GM19372 (cell line): ENCODE measurements at regions not wholly inside any gene's neighbourhood (a gene's known extent, or its start where the extent isn't known, plus 50 kb on each side); places are given as distances from the start of the nearest gene placed in this dataset.

Experiments
- ATAC-seq: cut with Tn5 transposase; IDR thresholded peaks from one replicate; pipeline ENCODE4 v1.9.1; 2021; ENCODE audit warnings: mild to moderate bottlenecking, low read depth, moderate library complexity; ENCODE audit not compliant: unreplicated experiment

DNA sequence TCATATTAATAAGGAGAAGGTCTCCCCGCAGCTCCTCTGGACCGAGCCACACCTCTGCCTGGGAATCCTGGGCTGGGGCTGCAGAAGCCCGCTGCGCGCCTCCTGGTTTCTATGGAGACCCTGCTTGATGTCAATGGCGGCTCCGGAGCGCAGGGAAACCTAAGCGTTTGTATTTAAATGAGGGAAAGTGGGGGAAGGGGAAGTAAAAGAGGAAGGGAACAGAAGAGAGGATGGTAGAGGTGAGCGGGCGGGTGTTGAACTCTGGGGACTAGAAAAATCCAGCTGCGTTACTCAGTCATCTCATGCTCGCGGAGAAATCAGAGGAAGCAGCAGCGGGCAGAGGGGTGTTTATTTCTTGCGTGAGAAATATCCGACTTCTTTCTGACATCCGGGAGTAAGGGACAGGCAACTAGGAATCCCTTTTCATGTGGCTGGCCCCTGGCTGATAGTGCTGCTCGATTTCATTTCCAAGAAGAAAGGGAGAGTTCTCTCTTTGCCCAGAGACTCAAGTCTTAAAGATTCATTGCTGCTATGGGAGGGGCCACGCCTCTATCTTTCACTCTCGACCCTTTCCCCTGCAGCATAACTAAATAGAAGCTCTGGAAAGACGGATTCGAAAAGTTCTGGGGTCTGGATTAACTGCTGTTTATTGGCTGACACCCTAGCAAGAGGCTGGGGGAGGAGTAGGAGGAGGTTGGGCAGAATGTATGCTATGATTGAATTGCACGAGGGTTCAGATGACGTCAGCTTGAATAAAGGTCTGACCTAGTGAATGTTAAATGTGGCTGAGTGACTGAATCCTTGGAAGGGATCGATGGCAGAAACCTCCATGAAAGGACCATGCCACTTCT, 110.5 kb upstream of the GAP43 start:
- no peak for ATAC-seq

DNA sequence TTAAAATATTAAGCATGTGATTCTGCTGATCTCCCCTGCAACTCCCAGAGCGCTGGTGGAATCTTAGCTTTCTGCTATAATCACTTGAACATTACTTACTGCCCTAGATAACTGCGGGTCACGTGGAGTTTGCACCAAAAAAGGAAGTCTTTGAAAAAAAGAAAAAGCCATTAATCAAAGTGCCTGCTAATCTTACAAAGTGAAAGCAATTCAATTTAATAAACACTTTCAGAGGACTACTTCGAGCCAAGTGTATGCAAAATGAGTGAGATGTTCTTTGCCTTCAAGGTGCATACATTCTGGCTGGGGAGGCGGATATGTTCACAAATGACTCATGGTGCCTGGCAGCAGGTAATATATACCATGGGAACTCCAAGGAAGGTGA, 109.9 kb upstream of the GAP43 start:
- no peak for ATAC-seq

DNA sequence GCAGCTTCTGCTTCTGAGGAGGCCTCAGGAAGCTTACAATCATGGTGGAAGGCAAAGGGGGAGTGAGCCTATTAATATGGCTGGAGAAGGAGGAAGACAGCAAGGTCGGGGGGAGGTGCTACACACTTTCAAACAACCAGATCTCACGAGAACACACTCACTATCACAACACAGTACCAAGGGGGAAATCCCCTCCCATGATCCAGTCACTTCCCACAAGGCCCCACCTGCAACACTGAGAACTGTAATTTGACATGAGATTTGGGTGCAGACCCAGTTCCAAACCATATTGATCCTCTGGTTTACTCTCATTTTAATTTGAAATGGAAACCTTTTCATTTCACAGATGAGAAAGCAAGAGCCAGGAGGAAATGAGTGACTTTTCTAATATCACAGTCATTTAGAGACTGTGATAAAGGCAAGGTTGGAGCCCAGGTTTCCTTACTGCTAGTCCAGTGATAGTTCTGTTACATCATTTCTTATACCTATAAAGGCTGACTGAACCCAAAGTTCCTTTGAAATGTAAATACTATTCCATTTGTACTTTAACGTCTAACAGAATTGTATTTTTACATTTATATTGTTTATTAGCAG, 105.8 kb upstream of the GAP43 start:
- ATAC-seq, result no peak

DNA sequence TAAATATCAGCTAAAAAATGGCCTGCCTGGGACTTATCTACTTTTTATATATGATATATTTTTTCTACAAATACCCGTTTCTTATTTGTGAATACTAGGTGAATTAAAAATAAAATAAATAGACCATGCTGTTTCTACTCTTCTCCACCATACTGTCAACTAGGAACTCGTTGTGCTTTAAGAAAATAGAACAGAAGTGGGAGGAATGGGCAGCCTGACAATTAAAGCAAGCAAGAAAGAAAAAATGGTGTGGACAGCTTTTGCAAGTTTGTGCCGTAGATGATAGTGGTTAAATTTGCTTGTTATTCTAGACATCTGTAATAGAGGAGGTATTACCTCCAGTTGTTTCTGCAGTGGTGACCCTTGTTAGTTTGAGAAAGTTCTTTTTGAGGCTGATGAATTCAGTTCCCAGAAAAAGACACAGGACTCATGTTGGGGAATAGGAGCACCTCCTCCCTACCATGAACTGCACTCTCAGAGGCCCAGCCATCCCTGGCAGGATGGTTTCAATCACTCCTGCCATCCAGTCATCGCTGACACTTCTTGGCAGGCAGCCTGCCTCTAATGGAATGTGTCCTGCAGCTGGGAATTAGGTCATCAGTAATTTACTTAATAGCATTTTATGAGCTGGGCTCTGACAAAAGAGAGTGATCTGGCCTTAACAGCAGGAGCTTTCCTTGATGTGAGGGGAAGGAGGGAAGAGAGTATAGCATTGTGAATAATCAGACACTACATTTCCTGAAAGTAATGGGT, 105.0 kb upstream of the GAP43 start:
- ATAC-seq, result no peak

DNA sequence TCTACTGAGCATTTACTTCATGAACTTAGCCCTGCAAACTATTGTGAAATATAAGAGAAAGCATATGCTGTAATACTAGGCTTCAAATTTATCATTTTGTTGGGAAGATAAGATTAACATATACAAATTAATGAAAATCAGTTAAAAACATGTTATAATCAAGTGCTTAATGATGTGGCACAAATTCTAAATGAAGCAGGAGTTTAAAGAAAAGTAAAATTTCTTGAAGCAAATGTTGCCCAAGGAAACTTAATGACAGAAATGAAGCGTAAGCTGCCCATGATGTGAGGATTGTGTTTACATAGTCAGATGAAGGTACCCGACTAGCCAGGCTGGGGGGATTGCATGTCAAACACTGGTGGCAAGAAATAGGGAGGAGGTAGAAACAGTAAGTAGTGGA, 103.1 kb upstream of the GAP43 start:
- no peak for ATAC-seq

DNA sequence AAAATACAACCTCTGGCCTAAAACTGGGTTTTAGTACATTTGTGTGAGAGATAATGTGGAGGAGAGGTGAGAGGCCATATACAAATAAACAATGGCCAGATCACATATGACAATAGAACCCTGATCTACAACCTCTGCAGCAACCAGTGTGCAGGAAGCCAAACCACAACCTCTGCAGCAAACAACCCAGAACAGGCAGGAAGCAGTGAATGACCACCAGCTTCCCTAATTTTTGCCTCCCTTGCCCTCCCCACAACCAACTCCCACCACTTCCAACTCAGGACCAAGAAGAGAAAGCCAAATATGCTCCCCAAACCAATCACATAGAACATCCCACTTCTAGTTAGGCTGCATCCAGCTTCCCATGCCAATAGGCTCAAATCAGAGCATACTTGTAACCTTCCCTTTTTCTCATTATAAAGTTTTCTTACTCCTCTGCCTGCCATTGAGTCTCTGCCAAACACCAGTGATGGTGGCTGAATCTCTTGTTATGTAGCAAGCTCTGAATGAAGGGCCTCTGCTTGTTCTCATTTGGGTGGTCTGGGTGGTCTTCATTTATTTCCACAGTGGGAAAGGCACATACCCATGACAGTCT, 102.6 kb upstream of the GAP43 start:
- no peak for ATAC-seq

DNA sequence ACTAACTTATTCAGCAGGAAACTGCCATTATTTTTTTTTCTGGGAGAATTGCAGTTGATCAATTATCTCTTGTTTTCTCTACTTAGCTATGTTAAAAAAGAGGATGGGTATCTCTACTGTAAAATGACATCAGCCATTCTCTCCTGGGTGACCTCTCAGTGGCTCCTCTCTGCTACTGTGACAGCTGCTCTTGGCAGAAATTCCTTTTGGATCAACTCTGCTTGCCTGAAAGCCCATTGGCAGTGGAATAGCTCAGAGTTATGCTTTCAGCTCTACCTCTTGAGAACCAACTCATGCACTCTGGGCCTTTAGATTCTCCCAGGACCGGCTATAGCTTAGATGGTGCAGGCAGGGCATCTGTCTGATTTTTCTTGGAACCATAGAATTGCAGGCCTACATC, 99.9 kb upstream of the GAP43 start:
- ATAC-seq, result no peak

DNA sequence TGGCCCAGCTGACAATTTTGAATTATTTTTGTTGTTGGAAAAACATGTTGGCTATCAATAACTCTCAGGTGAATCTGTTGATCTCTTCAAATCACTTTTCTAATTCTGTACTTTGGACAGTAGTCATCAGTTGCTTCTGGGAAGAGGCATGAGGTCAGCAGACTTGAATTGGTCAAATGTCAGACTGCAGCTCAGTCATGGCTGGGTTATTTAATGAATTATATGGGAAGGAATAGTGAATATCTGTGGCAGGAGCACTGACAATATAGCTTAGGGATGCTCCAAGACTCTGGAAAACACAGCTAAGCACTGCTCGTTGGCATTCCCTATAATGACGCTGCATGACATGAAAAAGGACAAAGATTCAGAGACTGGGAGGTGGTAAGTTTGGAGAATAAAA, 98.8 kb upstream of the GAP43 start:
- ATAC-seq, result no peak

DNA sequence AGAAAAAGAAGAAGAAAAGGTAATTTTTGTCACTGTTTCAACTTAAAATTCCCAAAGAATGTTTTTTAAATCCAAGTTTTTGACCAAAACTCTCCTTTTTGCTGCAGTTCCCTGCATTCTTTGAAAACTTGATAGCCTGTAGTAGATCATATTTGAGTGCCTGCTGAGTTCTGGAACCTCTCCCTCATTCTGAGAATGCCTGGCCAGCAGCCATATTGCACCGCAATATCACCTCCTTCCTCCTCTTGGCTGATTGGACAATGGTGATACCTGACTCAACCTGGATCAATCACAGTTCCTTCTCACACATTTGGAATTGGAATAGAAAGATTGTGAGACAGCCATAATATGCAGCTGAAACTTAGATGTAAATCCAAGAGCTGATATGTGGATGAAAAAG, 97.6 kb upstream of the GAP43 start:
- no peak for ATAC-seq

DNA sequence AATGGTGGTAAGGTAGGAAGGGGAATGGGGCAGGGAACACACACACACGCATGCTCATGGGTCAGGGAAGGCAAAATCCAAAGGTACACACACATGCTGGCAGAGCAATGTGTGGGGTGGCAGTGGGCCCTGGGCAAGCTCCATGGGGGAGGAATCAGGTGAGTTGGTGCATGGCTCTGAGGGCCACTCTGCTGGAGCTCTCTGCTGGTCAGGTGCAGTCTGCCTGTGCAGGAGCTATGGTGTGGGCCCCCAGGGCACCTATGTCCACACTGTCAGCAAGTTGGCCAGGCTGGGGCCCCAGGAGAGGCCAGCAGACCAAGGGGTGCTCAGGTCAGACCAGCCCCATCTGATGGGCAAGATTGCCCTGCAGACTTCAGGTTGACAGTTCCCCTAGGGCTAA, 90.1 kb upstream of the GAP43 start:
- ATAC-seq, result no peak

DNA sequence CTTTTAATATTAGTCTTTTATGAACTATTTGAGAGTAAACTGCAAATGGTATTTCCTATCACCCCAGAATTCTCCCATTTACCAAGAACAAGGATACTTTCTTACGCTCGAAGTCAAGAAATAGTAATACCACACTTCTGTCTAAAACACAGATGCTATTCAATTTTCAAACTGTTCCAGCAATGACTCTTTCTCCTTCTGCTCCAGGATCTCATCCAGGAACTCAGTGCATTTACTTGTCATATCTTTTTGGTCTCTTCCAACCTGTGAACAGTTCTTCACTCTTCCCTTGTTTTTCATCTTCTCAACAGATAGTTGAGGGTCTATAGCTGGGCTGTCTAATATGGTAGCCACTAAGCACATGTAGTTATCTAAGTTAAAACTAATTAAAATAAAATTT, 87.1 kb upstream of the GAP43 start:
- ATAC-seq, result no peak

DNA sequence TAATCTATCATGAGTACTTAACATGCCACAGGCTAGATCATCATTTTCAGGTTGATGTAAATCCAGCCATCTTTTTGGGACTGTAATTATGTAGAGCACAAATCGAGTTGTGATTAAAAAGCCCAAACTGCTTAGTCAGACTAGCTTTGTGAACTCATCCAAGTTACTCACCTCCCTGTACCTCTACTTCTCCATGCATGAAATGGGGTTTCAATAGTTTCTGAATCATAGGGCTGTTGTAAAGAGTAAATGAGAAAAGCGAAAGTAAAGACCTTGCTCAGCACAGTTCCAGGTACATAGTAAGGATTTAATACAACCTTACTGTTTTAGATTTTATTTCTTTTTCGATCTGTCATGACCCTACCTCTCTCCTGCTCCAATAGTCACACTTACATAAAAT, 85.6 kb upstream of the GAP43 start:
- no peak for ATAC-seq

DNA sequence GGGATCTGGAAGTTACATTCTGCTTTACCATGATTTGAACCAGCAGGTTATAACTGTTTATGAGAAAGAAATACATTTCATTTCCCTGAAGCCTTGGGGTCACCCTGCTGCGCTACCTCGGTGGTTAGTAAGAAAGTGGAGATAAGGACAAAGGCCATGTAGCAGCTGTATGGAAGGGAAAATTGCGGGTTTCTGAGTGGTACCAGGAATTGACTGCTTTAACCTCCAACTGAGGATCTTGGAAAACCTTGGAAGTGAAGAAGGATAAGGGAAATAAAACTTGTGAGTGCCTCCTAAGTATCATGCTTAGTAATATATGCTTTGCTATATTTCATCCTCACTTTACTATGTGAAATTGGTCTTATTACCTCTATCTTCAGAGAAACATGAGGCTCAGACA, 76.1 kb upstream of the GAP43 start:
- no peak for ATAC-seq

DNA sequence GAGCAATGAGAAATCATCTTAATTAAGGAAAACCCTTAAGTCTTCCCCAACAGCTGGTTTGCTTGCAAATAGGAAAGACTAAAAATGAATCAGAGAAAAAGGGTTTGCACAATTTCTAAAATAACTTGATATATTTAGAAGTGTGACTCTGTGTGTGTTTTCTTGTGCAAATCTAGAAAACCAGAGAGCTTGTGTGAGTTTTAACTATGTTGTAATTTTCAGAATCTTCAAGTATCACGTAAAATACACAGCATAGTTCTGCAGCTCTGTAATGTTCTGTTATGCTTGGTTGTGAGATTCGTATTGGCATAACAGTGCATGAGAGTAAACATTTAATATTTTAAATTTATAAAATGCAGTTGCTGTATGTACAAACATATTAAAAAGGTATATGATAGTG, 74.7 kb upstream of the GAP43 start:
- ATAC-seq, result no peak

DNA sequence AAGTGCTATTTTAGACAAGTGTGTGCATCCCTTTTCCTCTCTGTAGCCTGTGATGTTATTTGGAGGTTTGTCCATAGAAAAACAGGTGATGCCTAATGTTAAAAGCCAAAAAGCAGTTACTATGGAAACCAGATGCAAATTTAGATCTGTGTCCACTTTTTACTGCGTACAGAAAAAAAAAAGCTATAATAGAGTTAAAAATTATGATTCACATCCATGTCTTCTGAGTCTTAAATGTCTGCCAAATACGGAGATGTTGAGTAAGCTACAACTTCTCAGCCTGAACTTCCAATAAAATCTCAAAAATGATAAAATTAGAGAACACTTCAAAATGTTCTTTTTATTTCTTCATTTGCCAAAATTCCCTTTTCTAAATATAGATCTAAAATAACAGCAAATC, 74.2 kb upstream of the GAP43 start:
- no peak for ATAC-seq

DNA sequence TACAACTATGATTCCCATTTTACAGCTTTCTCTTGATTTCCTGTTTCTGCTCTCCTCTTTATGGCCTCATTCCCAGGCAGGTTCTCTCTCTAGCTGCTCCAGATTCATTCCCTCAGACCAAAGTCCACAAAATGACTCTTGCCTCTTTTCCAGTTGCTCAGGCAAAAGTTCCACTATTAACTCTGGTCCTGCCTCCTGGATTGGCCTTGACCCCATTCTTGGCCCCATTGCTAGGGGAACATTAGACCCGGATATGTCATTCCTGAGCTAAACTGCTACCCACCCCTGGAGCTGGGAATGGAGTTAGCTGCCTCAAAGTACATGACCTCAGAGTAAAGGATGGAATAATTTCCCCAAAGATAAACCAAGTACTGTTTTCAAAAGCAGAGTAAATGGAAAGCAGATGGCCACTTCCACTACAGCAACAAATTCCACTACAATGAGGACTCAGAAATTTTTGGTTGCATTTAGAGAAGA, 73.0 kb upstream of the GAP43 start:
- ATAC-seq, result no peak

DNA sequence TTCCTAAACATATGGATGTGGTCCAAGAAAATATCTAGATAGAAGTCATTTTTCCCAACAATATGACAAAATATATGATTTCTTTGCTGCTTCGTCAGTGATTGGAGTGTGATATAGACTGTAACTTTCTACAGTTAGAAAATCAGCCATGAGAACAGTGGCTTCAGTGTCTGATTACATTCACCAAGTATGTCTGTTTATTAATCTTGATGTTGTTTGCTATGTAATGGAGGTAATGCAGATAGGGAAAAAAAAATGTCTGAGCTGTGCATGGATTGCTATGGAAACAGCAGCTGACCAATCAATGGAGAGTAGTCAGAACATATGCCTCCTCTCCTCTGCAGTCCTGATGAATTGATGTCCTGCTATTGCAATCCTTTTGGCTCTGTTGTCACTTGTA, 72.3 kb upstream of the GAP43 start:
- ATAC-seq, result no peak

DNA sequence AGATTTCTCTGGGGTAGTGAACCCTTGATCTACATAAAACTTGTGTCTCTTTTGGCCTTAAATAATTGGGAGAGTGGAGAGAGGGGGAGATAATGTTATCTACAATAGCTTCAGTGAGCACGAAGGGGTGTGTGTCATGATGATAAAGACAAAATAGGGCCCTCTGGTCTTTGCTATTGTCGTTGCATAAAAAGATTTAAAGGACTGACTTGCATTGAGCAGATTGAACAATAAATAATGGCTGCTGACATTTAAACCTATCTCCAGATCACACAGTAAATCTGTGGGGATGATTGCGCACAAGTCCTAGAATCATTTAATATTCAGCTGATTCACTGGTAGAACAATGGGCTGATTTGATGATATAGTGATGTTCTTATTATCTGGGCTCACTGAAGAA, 71.3 kb upstream of the GAP43 start:
- no peak for ATAC-seq

DNA sequence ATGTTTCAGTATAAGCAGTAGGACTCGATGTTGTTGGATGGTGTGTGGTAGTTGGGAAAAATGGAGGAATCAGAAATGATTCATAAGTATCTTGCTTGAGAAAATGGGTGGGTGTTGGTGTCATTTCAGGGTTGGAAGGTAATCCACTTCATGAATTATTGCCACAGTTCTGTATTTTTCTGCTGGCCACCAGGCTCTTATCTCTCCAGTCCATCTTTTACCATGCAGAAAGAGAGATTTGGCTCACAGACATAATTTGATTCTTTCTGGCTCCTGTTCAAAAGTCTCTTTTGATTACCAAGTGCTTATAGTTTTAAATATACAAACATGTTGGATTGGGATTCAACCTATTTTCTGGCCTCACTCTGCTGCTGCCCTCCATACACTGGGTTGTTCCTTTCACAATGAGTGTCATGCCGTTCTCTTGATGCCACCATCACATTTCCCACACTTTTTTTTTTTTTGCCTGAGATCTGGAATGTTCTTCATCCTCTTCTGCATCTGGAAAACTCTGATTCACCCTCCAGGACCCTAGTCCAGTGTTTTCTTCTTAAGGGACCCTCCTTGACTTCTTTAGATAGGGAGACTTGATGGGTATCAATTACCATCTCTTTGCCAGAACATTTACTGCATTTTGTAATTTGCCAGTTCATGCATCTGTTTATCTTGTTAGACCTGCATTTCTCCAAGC, 69.4 kb upstream of the GAP43 start:
- no peak for ATAC-seq

DNA sequence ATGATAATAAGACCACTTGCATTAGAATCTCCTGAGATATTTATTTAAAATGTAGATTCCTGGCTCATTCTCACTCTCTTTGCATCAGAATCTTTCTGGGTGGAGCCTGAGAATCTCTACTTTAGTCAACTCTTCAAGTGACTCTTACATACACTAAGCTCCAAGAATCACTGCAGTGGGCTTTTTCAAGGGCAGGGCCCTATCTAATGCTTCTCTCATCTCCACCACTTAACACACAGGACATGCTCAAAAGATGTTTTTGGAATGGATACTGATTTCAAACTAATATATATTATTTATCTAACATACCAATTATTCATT, 68.9 kb upstream of the GAP43 start:
- ATAC-seq, result no peak
